HG03439 (cell line): ENCODE measurements at regions not wholly inside any gene's neighbourhood (a gene's known extent, or its start where the extent isn't known, plus 50 kb on each side); places are given as distances from the start of the nearest gene placed in this dataset.

ENCODE experiments used
- ATAC-seq: cut with Tn5 transposase; IDR thresholded peaks from one replicate; pipeline ENCODE4 v1.9.1; 2021; ENCODE audit warnings: mild to moderate bottlenecking, moderate library complexity; ENCODE audit not compliant: unreplicated experiment

GRCh38 chr15:47266566-47266965 is 450.7 kb upstream of the SEMA6D start:
- no peak for ATAC-seq

GRCh38 chr15:47273864-47274263 is 443.4 kb upstream of the SEMA6D start:
- ATAC-seq, result no peak

- no peak for ATAC-seq
These were observed 434.1 kb upstream of the SEMA6D start for GRCh38 chr15:47283246-47283645.

GRCh38 chr15:47288794-47289193 is 428.5 kb upstream of the SEMA6D start:
- ATAC-seq, result no peak

- no peak for ATAC-seq
These were observed 427.6 kb upstream of the SEMA6D start for GRCh38 chr15:47289656-47290055.

- no peak for ATAC-seq
These were observed 425.5 kb upstream of the SEMA6D start for GRCh38 chr15:47291767-47292166.

- ATAC-seq, result no peak
These were observed 424.6 kb upstream of the SEMA6D start for GRCh38 chr15:47292638-47293190.

GRCh38 chr15:47293466-47294162 is 423.7 kb upstream of the SEMA6D start:
- ATAC-seq, result no peak

- ATAC-seq, result no peak
These were observed 422.5 kb upstream of the SEMA6D start for GRCh38 chr15:47294765-47295259.

GRCh38 chr15:47296881-47297280 is 420.4 kb upstream of the SEMA6D start:
- no peak for ATAC-seq

GRCh38 chr15:47299846-47300434 is 417.4 kb upstream of the SEMA6D start:
- no peak for ATAC-seq

- no peak for ATAC-seq
These were observed 416.7 kb upstream of the SEMA6D start for GRCh38 chr15:47300596-47300995.

- no peak for ATAC-seq
These were observed 415.8 kb upstream of the SEMA6D start for GRCh38 chr15:47301481-47301880.

GRCh38 chr15:47304656-47305055 is 412.6 kb upstream of the SEMA6D start:
- ATAC-seq, result no peak

GRCh38 chr15:47312161-47312560 is 405.1 kb upstream of the SEMA6D start:
- no peak for ATAC-seq

GRCh38 chr15:47326410-47327333 is 390.6 kb upstream of the SEMA6D start:
- ATAC-seq, result no peak

- no peak for ATAC-seq
These were observed 385.4 kb upstream of the SEMA6D start for GRCh38 chr15:47331829-47332393.

- ATAC-seq, result no peak
These were observed 384.8 kb upstream of the SEMA6D start for GRCh38 chr15:47332481-47332880.

- no peak for ATAC-seq
These were observed 383.6 kb upstream of the SEMA6D start for GRCh38 chr15:47333734-47334133.

- ATAC-seq, result no peak
These were observed 382.3 kb upstream of the SEMA6D start for GRCh38 chr15:47334805-47335535.
